Right lobe of liver (tissue), 4 donors: ENCODE measurements at regions not wholly inside any gene's neighbourhood (a gene's known extent, or its start where the extent isn't known, plus 50 kb on each side); places are given as distances from the start of the nearest gene placed in this dataset.

Experiments used
- POLR2A ChIP-seq: fragments of 450-650 bp; IDR thresholded peaks from one replicate; pipeline ENCODE4 v1.6.1; 2017; ENCODE audit warnings: antibody characterized with exemption, mild to moderate bottlenecking
- TF ChIP-seq, protein P1 (sequence below), 4 donors: fragments of 200-600 bp in 3 of 4; fragments of 450-650 bp in 1 of 4; IDR thresholded peaks; one replicate each; pipeline versions ENCODE4 v1.5.1 to v1.8.0; 2016 to 2022; ENCODE audit warnings: antibody characterized with exemption in 4 of 4, mild to moderate bottlenecking in 2 of 4
- donor health status: DM: no; HTN: no; CAD: no.
- donor health status: DM: no; HTN: no; CAD: no.
- donor health status: DM: no; HTN: yes; CAD: no.

DNA sequence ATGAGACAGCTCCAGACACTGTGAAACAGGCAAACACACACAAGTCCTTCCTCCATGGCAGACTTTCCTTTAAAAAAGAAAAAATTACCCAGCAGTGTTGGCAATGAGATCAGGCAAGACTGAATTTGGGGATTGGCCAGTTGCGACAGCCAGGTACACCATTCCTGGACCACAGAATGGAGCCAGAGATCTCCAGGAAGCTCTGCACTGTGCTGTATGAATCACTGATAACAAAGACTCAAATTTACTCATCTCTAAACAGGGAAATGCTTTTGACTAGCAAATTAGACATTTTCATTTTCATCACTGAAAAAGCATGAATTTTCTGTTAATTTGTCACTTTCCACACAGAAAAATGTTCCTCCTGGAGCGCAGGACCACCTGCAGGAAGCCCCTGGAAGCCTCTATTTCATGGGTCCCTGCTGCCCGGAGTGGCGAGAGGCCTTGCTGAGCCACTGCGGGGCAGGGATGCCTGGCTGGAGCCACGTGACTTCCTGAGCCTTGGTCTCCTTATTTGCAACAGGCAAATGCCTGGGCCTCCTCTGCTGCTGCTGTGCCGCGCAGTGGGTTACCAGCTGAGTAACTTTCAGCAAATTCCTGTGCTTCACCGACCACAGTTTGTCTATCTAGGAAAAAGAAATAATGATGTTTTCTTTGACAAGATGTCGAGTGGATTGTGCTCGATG is 185.9 kb upstream of the ZNF618 start:
- TF ChIP-seq, protein P1, sequence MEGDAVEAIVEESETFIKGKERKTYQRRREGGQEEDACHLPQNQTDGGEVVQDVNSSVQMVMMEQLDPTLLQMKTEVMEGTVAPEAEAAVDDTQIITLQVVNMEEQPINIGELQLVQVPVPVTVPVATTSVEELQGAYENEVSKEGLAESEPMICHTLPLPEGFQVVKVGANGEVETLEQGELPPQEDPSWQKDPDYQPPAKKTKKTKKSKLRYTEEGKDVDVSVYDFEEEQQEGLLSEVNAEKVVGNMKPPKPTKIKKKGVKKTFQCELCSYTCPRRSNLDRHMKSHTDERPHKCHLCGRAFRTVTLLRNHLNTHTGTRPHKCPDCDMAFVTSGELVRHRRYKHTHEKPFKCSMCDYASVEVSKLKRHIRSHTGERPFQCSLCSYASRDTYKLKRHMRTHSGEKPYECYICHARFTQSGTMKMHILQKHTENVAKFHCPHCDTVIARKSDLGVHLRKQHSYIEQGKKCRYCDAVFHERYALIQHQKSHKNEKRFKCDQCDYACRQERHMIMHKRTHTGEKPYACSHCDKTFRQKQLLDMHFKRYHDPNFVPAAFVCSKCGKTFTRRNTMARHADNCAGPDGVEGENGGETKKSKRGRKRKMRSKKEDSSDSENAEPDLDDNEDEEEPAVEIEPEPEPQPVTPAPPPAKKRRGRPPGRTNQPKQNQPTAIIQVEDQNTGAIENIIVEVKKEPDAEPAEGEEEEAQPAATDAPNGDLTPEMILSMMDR (IDR thresholded peaks at IDR 0.05), result no peak
- TF ChIP-seq POLR2A, result no peak
